ENCODE measurements at regions not wholly inside any gene's neighbourhood (a gene's known extent, or its start where the extent isn't known, plus 50 kb on each side); places are given as distances from the start of the nearest gene placed in this dataset.

DNA sequence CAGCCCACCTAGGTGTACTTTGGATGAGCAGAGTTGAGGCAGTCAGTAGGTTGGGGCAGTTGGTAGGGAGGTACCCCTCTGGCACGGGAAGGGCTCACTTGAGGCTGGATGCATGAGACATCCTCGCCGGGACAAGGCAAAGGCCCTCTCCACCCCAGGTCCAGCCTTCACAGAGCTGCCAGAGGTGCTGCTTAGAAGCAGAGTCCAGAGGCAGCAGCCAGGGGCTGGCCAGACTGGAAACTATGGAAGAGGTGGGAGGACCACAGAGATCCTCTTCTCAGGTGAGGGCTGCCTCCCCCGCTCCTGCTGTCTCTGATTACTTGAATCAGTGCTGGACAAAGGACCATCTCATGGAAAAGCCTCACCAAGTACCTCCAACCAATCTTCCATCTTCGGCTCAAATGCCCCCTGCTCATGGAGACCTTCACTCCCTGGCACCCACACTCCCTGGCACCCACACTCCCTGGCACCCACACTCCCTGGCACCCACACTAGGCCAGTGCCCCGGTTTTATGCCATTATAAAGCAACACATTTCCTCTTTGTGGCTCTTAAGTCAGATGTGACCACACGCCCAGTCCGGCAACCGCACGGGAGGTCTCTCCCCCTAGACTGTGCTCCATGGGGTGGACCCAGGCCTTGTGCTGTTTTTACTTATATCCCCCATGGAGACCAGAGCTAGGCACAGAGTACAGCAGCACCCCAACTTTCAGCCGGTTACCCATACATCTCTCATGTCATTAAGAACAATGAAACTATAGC, 100.1 kb downstream of the YTHDF1 start:
- no peak for DNase-seq

DNA sequence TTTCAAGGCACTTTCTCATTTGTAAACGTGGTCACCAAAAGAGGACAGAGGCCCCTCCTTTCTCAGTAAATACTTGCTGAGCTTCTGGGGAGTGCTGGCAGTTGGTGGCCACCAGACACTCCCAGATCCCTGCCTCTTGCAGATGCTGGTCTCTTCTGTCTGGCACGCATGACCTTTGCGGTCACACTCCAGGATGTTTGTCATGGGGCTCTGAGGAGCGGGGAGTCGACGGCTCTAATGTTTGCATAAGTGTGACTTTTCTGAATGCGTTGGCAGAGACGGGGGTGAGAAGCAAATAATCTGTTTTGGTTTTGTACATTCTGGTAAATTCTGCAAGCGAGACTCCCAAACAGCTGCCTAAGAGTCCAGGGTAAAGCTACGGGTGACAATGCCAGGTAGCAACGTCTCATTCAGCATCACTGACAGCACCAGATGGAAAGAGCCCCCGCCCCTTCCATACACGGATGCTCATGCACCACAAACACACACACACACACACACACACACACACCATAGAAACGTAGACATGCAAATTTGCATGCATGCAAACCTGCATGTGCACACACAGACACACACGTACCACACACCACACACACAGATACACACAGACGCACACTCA, 101.1 kb downstream of the YTHDF1 start:
- DNase-seq = no peak

DNA sequence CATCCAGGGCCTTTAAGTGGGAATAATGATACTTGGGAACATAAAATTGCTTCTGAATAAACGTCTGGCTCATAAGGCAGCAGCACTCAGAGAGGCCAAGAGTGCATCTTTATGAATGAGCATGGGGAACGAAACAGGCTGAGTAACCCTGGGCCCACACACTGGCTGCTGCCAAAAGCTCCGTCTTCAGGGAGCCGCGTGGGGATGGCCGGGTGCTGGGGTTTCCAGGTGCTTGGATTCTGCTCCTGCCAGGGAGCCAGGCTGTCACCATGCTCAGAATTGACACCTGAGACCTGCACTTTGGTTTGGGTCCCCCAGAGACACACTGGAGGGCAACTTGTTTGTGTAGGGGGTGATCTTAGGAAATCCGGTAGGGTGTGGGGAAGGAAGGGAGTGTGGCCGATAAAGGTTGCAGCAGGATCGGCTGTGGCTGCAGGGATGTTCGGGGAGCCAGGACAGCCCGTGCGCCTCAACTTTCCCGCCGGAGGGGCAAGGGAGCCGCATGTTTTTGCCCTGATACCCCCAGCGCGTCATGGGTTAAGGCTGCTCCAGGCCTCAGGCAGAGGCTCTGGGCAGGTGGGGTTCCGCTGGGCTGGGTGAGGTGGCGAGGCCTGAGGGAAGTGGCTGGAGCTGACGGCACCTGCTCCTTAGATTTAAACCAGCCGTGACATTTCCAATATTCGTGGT, 101.8 kb downstream of the YTHDF1 start:
- no peak for DNase-seq

DNA sequence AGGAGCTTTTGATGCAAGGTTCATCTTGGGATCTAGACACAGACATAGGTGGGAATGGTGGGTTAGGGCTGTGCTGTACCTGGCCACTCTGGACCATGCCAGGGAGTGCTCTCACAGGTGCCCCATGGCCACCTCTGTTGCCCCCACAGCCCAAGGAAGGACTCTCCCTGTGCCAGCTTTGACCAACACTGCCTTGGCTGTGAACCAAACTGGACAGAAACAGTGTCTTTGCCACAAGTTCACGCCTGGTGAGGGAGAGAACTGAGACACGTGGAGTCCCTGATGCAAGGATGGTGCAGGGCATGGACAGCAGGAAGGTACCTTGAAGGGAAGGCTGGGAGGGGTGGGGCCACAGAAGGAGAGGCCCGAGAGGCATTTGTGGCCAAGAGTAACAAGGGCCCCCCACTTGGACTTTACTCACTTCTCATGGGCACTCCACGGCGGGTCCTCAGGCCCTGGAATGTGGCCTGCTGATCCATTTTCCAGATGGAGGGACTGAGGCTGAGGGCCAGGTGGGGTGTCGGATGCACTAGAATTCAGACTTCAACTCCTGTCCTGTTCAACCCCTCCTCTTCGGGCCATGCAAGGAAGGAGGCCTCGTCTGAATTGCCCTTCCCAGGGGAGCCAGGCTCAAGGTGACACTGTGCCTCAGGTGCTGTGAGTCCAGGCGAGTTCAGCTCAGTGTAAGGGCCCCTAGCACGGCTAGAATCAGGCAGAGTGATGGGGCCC, 103.3 kb downstream of the YTHDF1 start:
- DNase-seq = no peak

DNA sequence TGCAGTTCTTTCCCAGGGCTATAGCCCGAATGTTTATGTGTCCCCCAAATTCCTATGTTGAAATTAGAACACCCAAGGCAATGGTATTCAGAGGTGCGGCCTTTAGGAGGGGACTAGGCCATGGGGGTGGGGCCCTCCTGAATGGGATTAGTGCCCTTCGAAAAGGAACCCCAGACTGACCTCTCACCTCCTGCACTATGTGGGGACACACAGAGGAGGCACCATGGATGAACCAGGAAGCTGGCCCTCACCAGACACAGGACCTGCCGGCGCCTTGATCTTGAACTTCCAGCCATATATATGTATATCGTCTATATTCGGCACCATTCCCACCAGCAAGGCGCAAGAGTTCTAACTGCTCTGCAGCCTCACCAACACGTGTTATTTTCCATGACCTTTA, 101.5 kb upstream of the BHLHE23 start:
- DNase-seq = no peak

DNA sequence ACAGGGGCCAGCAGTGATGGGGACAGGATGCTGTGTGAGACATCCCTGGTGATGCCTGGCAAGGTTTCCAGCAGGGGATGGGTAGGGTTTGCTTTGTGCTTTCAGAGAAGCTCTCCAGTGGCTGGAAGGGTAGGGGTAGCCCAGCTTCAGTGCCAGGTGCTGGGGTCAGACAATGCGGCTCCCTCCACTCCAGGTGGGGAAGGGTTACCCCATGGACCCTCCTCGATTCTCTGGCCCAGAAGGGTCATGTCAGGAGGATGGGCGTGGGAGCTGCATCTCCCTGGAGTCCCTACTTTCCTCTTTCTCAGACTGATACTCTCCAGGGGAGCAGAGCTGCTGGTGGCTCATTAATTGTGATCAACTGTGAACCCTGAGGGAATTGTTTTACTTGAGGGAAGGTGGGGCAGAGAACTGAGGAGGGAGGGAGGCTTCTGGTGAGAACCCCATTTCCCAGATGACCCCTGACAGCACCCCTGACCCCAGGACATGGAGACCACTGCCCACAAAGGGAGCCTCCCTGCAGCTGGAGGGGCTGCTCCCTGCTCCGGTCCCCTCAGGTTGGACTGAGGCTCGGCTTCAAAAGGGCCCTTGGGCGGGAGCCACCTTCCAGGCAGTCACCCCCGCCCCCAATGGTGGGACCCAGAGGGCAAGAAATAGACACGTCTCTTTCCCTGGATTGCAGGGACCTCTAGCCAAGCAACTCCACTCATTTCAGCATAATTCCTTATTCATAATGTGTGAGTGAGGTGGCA, 100.9 kb upstream of the BHLHE23 start:
- DNase-seq = no peak

DNA sequence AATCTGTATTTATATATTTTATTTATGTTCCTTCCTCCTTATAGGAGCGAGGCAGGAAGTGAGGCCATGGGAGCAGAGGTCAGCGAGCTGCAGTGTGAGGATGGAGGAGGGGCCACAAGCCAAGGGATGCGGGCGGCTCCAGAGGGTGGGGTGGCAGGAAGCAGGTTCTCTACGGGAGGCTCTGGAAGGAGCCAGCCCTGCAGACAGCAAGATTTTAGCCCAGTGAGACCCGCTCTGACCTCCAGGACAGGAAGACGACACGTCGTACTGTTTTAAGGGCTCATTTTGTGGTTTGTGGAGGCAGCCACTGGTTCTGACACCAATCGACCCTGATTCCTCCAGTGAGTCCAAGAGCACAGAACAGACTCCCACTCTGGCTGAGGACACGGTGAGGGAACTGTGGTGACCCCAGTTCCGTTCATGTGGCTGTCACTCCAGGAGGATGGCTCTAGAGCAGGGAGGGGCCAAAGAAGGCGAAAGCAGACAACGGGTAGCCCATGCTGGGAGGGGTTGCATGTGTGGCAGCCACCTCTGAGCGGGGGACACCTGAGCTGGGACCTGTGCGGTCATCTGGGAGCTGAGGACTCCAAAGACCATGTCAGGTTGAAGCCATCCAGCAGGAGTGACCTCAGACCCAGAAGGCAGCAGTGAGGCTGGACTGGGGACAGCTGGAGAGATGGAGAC, 100.1 kb upstream of the BHLHE23 start:
- DNase-seq = no peak

DNA sequence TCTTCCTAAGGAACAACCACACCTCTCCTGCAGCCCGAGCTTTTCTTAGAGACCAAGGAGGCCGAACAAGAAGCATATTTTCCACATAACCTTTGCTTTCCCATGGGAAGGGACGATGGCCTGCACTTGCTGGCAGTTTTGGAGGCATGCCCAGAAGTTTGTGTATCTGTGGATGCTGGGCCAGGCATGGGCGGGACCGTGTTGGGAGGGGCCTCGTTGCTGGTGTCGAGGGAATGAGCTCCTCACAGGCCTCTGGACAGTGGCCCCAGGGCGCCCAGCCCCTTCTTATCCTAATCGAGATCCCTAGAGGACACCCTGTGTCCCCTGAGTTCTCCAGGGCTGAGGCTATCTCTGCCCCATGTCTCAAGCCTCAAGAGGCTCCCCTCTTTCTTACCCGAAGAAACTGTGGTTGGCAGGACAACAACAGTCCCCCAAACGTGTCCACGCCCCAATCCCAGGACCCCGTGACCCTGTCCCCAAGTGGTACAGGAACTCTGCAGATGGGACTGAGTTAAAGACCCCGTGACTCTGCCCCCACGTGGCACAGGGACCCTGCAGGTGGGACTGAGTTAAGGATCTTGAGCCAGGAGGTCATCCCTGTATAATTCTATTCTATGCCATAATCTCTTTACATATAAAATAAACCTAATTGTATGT, 99.5 kb upstream of the BHLHE23 start:
- no peak for DNase-seq

DNA sequence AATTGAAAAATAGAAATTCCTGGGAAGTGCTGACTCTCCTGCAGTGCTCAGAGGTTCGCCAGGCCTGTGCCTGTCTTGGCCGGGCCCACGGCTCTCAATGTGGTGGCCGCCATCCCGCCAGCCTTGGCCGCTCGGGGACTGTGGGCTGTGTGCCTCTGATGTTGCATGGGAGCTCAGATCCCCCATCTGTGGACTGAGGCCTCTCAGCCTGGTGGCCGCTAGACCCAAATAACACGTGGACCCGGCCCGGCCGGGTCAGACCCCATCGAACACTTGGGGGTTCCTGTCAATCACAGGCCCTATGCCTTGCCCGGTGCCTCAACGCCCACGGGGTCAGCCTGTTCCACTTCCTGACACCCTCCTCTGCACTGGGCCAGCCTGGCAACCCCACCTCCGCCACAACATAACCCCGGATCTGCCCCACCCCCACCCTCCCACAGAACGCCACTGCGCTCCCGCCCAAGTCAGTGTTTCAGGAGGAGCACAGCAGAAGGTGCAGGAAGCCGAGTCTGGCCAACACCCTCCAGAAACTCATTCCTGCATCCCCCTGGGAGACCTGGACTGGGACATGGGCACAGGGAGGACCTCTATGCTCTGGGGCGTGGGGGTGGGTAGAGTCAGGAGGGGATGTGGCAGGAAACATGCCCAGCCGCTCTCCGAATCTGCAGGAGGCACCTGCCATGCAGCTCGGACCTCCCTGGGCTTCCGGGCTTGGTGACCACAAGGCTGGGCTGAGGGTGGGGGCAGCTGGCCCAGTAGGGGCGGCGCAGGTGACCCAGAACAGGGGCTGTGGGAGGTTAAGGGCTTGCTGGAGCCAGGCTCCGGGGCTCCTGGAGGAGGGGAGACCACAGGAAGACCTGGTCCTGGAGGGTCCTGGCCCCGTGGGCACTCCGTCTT, 98.7 kb upstream of the BHLHE23 start:
- no peak for DNase-seq

DNA sequence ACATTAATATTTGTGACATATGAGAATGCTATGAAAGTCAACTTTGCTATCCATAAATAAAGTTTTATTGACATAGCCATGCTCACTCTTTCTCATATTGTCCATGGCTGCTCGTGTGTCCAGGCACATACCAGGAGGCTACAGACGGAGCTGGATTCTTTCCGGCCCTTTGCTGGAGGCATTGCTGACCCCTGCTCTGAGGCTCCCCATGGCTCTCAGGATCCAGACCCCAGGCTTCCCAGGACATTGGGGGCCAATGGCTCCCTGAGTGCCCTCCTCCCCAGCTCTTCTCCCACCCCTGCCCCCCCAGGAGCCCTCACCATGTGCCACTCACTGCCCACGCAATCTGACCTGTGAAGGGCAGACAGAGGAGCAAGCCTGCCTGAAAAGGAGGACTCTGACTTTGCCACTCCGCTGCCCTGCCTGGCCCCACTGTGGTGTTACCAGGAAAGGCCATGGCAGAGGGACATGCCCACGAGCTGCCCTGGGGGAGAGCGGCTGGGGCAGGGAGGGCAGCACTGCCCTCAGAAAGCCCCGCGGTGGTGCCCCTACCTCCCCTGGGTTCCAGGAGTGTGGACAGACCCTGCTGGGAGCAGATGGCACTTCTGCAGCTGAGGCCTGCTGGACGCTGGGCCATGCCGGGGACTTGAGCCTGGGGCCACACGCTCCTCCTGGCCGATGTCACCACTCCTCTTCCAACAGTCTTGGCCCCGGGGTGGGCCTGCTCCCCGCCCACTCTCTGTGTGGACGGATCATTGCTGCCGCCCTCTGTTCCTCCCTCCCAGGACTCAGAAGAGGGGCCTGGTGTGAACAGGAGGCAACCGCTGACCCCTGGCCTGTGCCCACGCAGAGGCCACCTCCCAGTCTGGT, 97.8 kb upstream of the BHLHE23 start:
- DNase-seq = no peak

DNA sequence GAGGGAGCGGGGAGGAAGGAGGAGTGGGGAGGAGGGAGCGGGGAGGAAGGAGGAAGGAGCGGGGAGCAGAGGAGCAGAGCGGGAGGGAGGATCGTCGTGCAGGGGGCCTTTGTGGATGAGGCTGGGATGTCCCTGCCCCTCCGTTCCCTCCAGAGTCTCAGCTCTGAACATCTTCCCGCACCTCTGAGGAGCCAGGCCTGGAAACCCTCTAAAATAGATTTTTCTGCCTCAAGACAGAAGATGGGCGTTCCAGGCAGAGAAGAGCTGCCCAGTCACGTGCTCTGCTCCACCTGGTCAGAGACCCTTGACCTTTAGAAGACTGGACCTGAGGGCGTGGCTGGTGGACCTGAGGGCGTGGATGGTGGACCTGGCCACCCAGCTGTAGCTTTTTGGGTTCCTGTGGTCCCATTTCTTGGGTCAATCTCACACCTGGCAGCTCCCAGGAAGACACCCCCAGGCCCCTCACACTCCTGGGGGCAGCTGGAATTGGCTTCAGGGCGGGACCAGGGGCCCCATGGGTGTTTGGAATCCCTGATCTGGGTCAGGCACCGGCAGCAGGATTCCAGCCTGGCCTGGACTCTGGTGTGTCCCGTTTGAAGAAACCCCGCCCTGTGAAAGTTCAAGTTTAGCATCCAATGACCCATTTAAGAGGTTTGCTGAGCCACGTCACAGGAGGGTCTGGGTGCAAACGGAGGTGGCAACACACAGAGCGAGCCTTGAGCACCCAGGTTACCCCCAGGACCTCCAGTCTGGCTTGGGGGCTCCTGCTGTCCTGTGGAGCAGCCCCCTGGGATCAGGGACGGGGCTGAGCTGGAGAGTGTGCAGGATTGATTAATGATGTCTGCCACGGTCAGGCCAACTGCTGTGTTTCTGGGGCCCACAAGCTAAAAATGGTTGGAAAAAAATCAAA, 96.9 kb upstream of the BHLHE23 start:
- no peak for DNase-seq

DNA sequence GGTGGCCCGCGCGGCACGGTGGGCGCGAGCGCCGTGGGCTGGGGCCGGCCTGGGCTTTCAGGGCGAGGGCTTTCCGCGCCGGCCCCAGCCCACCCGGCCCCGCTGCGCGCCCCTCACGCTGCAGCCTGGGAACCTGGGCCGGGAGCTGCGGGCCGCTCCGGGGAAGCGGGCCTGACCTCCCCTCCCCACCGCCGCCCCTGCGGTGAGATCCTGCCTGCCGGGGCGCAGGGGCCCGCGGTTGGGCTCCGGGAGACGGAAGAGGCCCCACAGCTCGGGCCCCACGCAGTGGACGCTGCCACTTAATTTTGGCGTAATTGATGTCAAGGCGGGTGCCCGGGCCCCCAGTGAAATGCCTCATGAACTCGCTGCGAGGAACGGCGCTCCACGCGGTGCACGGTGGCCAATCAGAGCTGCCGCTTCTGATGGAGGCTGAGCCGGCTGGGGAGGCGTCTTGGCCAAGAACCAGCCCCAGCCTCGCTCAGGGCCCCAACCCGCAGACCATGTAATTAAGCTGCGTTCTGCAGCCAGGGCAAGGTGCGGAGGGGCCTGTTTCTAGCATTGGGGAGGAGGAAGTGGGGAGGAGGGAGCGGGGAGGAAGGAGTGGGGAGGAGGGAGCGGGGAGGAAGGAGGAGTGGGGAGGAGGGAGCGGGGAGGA, 96.1 kb upstream of the BHLHE23 start:
- peak; percentile 70 for DNase-seq

DNA sequence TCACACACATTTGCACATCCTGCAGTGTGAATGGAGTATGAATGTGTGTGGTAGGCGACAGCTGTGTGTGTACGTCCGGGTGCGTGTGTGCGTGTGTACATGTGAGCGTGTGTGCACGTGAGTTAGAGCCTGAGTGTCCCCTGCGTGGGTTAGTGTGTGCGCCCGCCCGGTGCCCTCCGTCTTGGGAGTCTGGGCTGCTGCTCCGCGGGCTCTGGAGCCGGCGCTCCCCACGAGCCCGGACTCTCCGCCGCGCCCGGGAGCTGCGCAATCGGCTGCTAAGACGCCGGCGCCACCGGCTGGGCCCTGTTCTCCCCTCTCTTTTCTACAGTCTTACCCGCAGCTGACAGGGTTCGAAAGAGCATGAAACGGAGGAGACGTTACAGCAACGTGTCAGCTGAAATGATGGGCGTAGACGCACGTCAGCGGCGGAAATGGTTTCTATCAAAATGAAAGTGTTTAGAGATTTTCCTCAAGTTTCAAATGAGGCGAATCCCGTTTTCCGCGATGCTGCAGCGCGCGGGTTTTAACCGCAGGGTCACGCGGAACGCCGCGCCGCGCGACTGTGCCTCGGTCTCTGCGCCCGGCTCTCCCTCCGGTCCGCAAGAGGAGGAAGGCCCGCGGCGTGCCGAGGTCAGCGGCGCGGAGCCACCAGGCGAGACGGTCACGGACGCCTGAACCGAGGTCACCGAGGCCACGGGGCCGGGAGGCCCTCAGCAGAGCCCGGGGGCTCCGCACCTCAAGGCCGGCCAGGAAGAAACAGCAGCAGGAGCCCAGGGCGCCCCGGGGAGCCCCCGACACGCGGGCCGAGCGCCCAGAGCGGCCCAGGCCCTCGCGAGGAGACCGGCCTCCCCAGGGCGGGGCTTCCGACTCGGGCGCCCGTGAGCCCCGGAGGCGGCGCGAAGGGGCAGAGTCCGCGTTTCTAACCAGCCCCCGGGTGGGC, 95.3 kb upstream of the BHLHE23 start:
- peak; percentile 57 for DNase-seq

DNA sequence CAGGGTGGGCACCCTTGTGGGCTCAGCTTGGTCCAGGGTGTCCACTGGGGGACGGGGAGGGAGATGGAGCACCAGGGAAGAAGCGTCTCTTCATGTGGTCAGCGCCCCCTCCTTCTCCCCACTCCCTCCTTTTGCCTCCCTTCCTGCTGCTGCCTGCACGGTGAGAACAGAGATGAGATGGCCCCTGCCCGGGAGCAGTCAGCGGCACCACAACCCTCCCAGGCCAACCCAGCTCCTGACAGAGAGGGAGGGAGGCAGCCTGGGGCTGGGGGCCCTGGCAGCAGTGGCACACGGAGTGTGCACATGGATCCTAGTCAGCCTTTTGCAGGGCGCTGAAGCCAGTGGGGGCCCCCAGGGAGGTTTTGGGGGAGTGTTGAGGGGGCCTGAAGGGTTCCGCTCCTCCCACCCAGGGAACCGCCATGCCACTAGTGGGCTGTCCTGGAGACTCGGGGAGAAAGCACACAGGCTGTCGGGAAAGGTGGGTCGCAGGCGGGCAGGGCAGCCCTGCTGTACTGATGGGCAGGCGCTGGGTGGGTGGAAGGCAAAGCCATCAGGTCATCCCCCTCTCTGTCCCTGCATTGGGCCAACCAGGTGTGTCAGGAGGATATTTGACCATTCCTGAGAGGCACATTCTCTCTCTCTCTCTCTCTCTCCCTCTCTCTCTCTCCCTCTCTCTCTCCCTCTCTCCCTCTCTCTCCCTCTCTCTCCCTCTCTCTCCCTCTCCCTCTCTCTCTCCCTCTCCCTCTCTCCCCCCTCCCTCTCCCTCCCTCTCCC, 94.3 kb upstream of the BHLHE23 start:
- no peak for DNase-seq

DNA sequence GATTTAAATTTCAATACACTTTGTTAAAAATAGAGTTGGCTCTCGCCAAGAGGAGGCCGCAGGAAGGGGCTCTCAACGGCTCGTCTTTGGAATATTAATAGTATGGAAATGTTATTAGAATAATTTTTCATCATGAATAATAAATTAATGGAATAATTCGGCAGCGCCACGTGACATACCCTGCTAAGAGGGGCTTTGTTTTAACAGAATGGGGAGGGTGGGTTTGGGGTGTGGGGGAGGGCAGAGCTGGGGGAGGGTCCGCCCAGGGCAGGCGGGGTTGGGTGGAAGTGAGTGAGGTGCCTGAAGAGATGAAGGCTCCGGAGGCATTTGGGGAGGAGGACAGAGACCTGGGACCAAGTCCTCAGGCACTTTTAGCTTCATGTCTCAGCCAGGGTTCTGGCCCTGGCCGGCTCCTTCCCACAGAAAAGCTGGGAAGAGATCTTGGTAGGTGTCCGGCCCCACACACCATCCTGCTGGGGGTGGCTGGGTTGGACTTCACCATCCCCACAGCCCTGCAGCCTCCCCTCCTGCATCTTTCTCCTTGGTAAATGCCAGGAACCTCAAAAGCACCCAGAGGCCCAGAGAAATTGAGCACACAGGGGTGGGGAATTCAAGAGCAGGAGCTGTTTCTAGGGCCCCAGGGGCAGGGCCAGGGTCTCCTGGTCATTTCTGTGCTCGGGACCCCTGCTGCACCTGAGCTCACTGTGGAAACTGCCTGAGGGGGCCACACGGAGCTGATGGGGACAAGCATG, 93.6 kb upstream of the BHLHE23 start:
- DNase-seq = no peak

All from CD4-positive, alpha-beta T cell treated with Interferon gamma for 1 hour (primary cell).